ENCODE measurements at regions not wholly inside any gene's neighbourhood (a gene's known extent, or its start where the extent isn't known, plus 50 kb on each side); places are given as distances from the start of the nearest gene placed in this dataset.

- peak; percentile 41 to 71 (median 51) for DNase-seq
Observed at GRCh38 chr17:13931111-13931526, 138.2 kb upstream of the COX10 start.

GRCh38 chr17:13931800-13932460, 137.4 kb upstream of the COX10 start:
- DNase-seq: peak; percentile 43 to 75 (median 51)

GRCh38 chr17:13933441-13934276, 135.6 kb upstream of the COX10 start:
- DNase-seq: no peak

- DNase-seq: no peak
Observed at GRCh38 chr17:13939222-13939621, 130.1 kb upstream of the COX10 start.

- no peak for DNase-seq
Observed at GRCh38 chr17:13940858-13941665, 128.2 kb upstream of the COX10 start.

- no peak for DNase-seq
Observed at GRCh38 chr17:13941781-13942180, 127.5 kb upstream of the COX10 start.

GRCh38 chr17:13943909-13944308, 125.4 kb upstream of the COX10 start:
- no peak for DNase-seq

GRCh38 chr17:13947499-13947898, 121.8 kb upstream of the COX10 start:
- no peak for DNase-seq

- DNase-seq: no peak
Observed at GRCh38 chr17:13952009-13952750, 117.1 kb upstream of the COX10 start.

- DNase-seq: no peak
Observed at GRCh38 chr17:13953841-13954240, 115.5 kb upstream of the COX10 start.

GRCh38 chr17:13957636-13958035, 111.7 kb upstream of the COX10 start:
- DNase-seq: peak in 2 of 3 donors; percentile 14 to 35

- no peak for DNase-seq
Observed at GRCh38 chr17:13958773-13959172, 110.5 kb upstream of the COX10 start.

- DNase-seq: no peak
Observed at GRCh38 chr17:13961265-13961664, 108.0 kb upstream of the COX10 start.

GRCh38 chr17:13962716-13963240, 106.5 kb upstream of the COX10 start:
- DNase-seq: no peak

- no peak for DNase-seq
Observed at GRCh38 chr17:13967416-13967815, 101.9 kb upstream of the COX10 start.

GRCh38 chr17:13970531-13970930, 98.8 kb upstream of the COX10 start:
- no peak for DNase-seq

- DNase-seq: no peak
Observed at GRCh38 chr17:13973960-13974651, 95.2 kb upstream of the COX10 start.

GRCh38 chr17:13977837-13978236, 91.5 kb upstream of the COX10 start:
- no peak for DNase-seq

GRCh38 chr17:13978478-13978877, 90.8 kb upstream of the COX10 start:
- no peak for DNase-seq

- no peak for DNase-seq
Observed at GRCh38 chr17:13981881-13982280, 87.4 kb upstream of the COX10 start.

- DNase-seq: no peak
Observed at GRCh38 chr17:13984956-13985355, 84.3 kb upstream of the COX10 start.

Data from muscle of back (tissue), 3 donors.